Neuronal stem cell (in vitro differentiated cells): ENCODE measurements at regions not wholly inside any gene's neighbourhood (a gene's known extent, or its start where the extent isn't known, plus 50 kb on each side); places are given as distances from the start of the nearest gene placed in this dataset.
A peak's percentile ranks its signal among the peaks of the same experiment; 100 is the strongest.

Source experiments
- DNase-seq: peaks from one replicate; pipeline ENCODE4 v3.0.0-alpha.2; 2013; ENCODE audit warnings: low spot score
- H2AFZ ChIP-seq: one replicate; pipeline ENCODE4 v1.6.1; 2013; ENCODE audit warnings: mild to moderate bottlenecking, low read length, inconsistent platforms
- H2AK5ac ChIP-seq: 2 replicates; pipeline ENCODE4 v1.6.1; 2013; ENCODE audit warnings: low read depth, mild to moderate bottlenecking, inconsistent platforms, low read length, moderate library complexity, mixed read lengths
- H2BK120ac ChIP-seq: 2 replicates; pipeline ENCODE4 v1.6.1; 2013; ENCODE audit warnings: low read depth, mild to moderate bottlenecking, inconsistent platforms, low read length, moderate library complexity, mixed read lengths
- H2BK12ac ChIP-seq: one replicate; pipeline ENCODE4 v1.6.1; 2013; ENCODE audit warnings: low read length, inconsistent platforms
- H2BK15ac ChIP-seq: 2 replicates; pipeline ENCODE4 v1.6.1; 2013; ENCODE audit warnings: mild to moderate bottlenecking, low read length, inconsistent platforms, mixed read lengths
- H2BK5ac ChIP-seq: one replicate; pipeline ENCODE4 v1.6.1; 2013; ENCODE audit warnings: inconsistent platforms, mild to moderate bottlenecking, low read length, moderate library complexity
- H3K14ac ChIP-seq: one replicate; pipeline ENCODE4 v1.6.1; 2013; ENCODE audit warnings: low read length, inconsistent platforms
- H3K18ac ChIP-seq: 2 replicates; pipeline ENCODE4 v1.6.1; 2013; ENCODE audit warnings: low read length, inconsistent platforms
- H3K23ac ChIP-seq: 2 replicates; pipeline ENCODE4 v1.6.1; 2013; ENCODE audit warnings: low read depth, mild to moderate bottlenecking, mixed read lengths, low read length, inconsistent platforms; ENCODE audit not compliant: poor library complexity
- H3K27ac ChIP-seq: replicated peaks from 3 replicates; pipeline ENCODE4 v1.5.1; 2013; ENCODE audit warnings: low read length, inconsistent platforms
- H3K27me3 ChIP-seq, 3 experiments: 2 replicates each; pipeline ENCODE4 v1.6.1; 2013; ENCODE audit warnings: low read length in 3 of 3, mild to moderate bottlenecking in 2 of 3, inconsistent platforms in 1 of 3, low read depth in 1 of 3, mixed read lengths in 1 of 3, moderate library complexity in 1 of 3; ENCODE audit not compliant: control insufficient read depth in 3 of 3, insufficient read depth in 3 of 3
- H3K36me3 ChIP-seq, 2 donors: replicated peaks in 1 of 2; 2 replicates each; pipeline ENCODE4 v1.6.1; 2013; ENCODE audit warnings: low read length in 2 of 2; ENCODE audit not compliant: control insufficient read depth in 2 of 2, insufficient read depth in 2 of 2
- H3K4ac ChIP-seq: 2 replicates; pipeline ENCODE4 v1.6.1; 2013; ENCODE audit warnings: inconsistent platforms, mild to moderate bottlenecking, low read length, moderate library complexity
- H3K4me1 ChIP-seq, 2 donors: 1 replicate in 1 of 2; 2 replicates in 1 of 2; pipeline ENCODE4 v1.6.1; 2013; ENCODE audit warnings: low read length in 2 of 2, low read depth in 1 of 2; ENCODE audit not compliant: control insufficient read depth in 2 of 2, insufficient read depth in 1 of 2
- H3K4me2 ChIP-seq: one replicate; pipeline ENCODE4 v1.6.1; 2013; ENCODE audit warnings: mild to moderate bottlenecking, low read length, inconsistent platforms; ENCODE audit not compliant: insufficient read depth, poor library complexity, severe bottlenecking
- H3K4me3 ChIP-seq, 2 donors: 2 replicates each; pipeline ENCODE4 v1.5.1; 2013; ENCODE audit warnings: low read length in 2 of 2, mild to moderate bottlenecking in 2 of 2, inconsistent platforms in 1 of 2, moderate library complexity in 1 of 2
- H3K79me1 ChIP-seq: one replicate; pipeline ENCODE4 v1.6.1; 2013; ENCODE audit warnings: low read depth, mild to moderate bottlenecking, inconsistent platforms, low read length, moderate library complexity
- H3K9ac ChIP-seq: one replicate; pipeline ENCODE4 v1.6.1; 2013; ENCODE audit warnings: mild to moderate bottlenecking, low read depth, low read length, inconsistent platforms; ENCODE audit not compliant: poor library complexity
- H3K9me3 ChIP-seq, 2 donors: replicated peaks in 1 of 2; 2 replicates each; pipeline versions ENCODE3 to v1.6.1; 2013; ENCODE audit warnings: low read length in 2 of 2, mild to moderate bottlenecking in 2 of 2, inconsistent platforms in 1 of 2, low read depth in 1 of 2, mixed read lengths in 1 of 2, moderate library complexity in 1 of 2; ENCODE audit not compliant: control insufficient read depth in 2 of 2, insufficient read depth in 1 of 2
- H4K8ac ChIP-seq: one replicate; pipeline ENCODE4 v1.6.1; 2013; ENCODE audit warnings: low read depth, mild to moderate bottlenecking, inconsistent platforms, low read length, moderate library complexity
- H4K91ac ChIP-seq: one replicate; pipeline ENCODE4 v1.6.1; 2013; ENCODE audit warnings: low read length, low read depth, mild to moderate bottlenecking, inconsistent platforms; ENCODE audit not compliant: poor library complexity
- WGBS, 2 donors: extraction: QIAGEN DNeasy Blood & Tissue Kit; methylation state at CpG; one replicate each; pipeline ENCODE4 v1.1.7; 2013; ENCODE audit warnings: missing lambda C conversion rate in 2 of 2, mixed read lengths in 1 of 2; ENCODE audit not compliant: insufficient read length in 2 of 2, insufficient replicate concordance in 1 of 2; ENCODE audit errors: extremely low coverage in 2 of 2; 5-methylcytosine and 5-hydroxymethylcytosine counted together

DNA sequence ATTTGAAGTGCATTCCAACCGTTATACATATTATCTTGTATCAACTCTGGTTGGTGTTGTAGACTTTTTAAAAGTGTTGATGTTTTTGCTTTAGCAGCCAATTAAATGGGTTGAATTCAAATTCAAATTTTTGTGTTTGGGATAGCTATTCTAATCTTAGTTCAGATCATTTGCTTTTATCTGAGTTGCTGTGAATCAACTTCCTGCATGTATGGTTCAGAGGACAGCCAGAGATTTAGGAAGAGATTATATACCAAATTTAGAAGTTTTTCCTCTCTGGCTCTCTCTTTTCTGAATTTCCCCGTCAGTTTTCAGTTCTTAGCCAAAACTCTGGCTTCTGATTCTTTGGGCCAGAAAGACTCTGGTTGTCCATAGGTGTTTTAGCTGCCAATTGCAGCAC lies 415.5 kb downstream of the NUF2 start:
- H3K79me1 ChIP-seq, result no peaks in the 10 kb centered on the region
- H3K4me2 ChIP-seq, result no peak overlapping the region
- no peak overlapping the region for H3K27ac ChIP-seq

DNA sequence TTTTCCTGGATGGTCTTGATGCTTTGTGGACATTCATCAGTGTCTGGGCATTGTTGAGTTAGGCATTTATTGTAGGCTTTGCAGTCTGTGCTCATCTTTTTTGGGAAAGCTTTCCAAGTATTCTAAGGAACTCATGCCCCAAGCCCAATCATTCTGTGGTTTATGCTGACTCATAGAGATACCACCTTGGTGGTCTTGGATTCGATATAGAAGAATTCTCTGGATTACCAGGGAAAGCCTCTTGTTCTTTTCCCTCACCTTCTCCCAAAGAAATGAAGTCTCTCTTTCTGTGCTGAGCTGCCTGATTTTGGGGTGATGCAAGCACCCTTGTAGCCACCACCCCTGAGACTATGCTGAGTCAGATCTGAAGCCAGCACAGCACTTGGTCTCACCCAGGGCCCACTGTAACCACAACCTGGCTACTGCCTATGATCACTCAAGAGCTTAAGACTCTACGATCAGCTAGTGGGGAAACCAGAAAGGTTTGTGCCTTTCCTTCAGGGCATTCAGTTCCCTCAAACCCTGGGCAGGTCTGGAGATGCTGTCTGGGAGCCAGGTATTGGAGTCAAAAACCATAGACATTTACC lies 422.6 kb downstream of the NUF2 start:
- H3K9ac ChIP-seq, result no peak overlapping the region
- no peak overlapping the region for H2BK5ac ChIP-seq
- peaks cover 0 to 6% of the 10 kb centered on the region in 2 donors for H3K9me3 ChIP-seq
- H2BK15ac ChIP-seq, result no peak overlapping the region
- H3K14ac ChIP-seq, result no peak overlapping the region
- no peak overlapping the region for H2AFZ ChIP-seq
- H2AK5ac ChIP-seq, result no peak overlapping the region
- H3K4me3 ChIP-seq, result no peak overlapping the region
- WGBS, 2 donors, result no CpG with 5 or more reads among the region's 2 CpGs
- no peak overlapping the region for H3K18ac ChIP-seq
- no peak overlapping the region for H3K27ac ChIP-seq
- no peak overlapping the region for H4K91ac ChIP-seq
- no peak overlapping the region for H3K23ac ChIP-seq
- no peak overlapping the region for H3K4me2 ChIP-seq
- H3K36me3 ChIP-seq, result no peaks in the 10 kb centered on the region
- no peak overlapping the region for H3K4ac ChIP-seq
- no peak overlapping the region for H4K8ac ChIP-seq
- H2BK120ac ChIP-seq, result no peak overlapping the region
- H2BK12ac ChIP-seq, result no peak overlapping the region
- H3K79me1 ChIP-seq, result no peaks in the 10 kb centered on the region
- DNase-seq, result no peak
- peaks cover 0 to 5% of the 10 kb centered on the region in 2 donors for H3K4me1 ChIP-seq
- H3K27me3 ChIP-seq, result no peaks in the 10 kb centered on the region

More for the DNA sequence above, 415.5 kb downstream of the NUF2 start:
- Histone ChIP-seq H3K23ac (no peak overlapping the region), H3K18ac (no peak overlapping the region), H4K8ac (no peak overlapping the region), H3K9ac (no peak overlapping the region), H3K27me3 (no peaks in the 10 kb centered on the region), H2BK120ac (no peak overlapping the region), H3K4ac (no peak overlapping the region), H2BK15ac (no peak overlapping the region), H3K9me3 (no peaks in the 10 kb centered on the region), H4K91ac (no peak overlapping the region), H2AK5ac (no peak overlapping the region), H3K36me3 (no peaks in the 10 kb centered on the region), H2BK12ac (no peak overlapping the region), H3K4me1 (no peaks in the 10 kb centered on the region), H2AFZ (no peak overlapping the region), H2BK5ac (no peak overlapping the region), H3K4me3 (no peak overlapping the region), H3K14ac (no peak overlapping the region)
- WGBS, 2 donors, result no CpG with 5 or more reads among the region's 2 CpGs
- DNase-seq, result no peak

DNA sequence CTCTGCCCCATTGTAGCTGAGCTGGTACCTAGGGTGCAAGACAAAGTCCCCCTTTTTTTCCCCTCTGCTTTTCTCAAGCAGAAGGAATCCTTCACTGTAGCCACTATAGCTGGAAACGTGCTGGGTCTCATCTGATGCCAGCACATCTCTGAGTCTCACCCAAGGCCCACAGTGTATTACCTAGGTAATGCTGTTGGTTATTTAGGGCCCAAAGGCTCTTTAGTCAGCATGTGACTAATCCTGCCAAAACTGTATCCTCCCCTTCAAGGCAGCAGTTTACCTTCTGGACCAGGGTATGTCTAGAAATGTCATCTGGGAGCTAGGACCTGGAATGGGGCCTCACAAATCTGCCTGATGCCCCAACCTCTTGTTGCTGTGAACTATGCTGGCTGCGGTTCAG lies 423.4 kb downstream of the NUF2 start:
- Histone ChIP-seq H2AFZ (no peak overlapping the region), H4K8ac (no peak overlapping the region), H3K23ac (no peak overlapping the region), H3K36me3 (no peaks in the 10 kb centered on the region), H3K4me2 (no peak overlapping the region), H3K4me1 (peaks cover 0 to 5% of the 10 kb centered on the region in 2 donors), H3K27ac (no peak overlapping the region), H3K4ac (no peak overlapping the region), H3K18ac (no peak overlapping the region), H3K9me3 (peaks cover 0 to 6% of the 10 kb centered on the region in 2 donors), H2AK5ac (no peak overlapping the region), H3K27me3 (no peaks in the 10 kb centered on the region), H3K79me1 (no peaks in the 10 kb centered on the region), H2BK15ac (no peak overlapping the region), H2BK5ac (no peak overlapping the region), H2BK12ac (no peak overlapping the region), H3K4me3 (no peak overlapping the region), H3K14ac (no peak overlapping the region), H2BK120ac (no peak overlapping the region), H3K9ac (no peak overlapping the region), H4K91ac (no peak overlapping the region)
- WGBS, 2 donors, result no CpG with 5 or more reads among the region's 2 CpGs
- DNase-seq, result no peak

DNA sequence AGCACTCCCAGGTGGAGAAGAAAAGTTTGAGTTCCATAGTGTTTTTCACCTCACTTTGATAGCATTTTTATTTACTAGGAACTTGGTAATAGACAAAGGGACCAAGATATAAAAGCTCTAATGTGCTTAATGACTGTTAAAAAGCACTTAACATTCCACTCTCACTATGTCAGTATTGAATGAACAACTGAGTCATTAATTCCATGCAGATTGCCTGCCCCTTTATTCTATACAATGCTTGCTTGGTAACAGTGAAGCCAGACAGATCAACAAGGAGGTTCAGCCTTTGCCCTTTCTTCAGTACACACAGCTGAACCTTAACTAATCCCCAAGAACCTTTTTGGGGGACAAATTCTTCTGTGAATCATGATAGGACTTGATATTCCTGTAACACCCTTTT lies 425.5 kb downstream of the NUF2 start:
- Histone ChIP-seq H4K8ac (no peak overlapping the region), H3K4me2 (no peak overlapping the region), H3K27ac (no peak overlapping the region), H3K9me3 (peaks cover 0 to 6% of the 10 kb centered on the region in 2 donors), H2BK5ac (no peak overlapping the region), H3K23ac (no peak overlapping the region), H2AFZ (no peak overlapping the region), H2BK15ac (no peak overlapping the region), H2AK5ac (no peak overlapping the region), H3K4ac (no peak overlapping the region), H3K4me3 (no peak overlapping the region), H3K18ac (no peak overlapping the region), H3K79me1 (no peaks in the 10 kb centered on the region), H3K14ac (no peak overlapping the region), H4K91ac (no peak overlapping the region), H3K36me3 (no peaks in the 10 kb centered on the region), H2BK12ac (no peak overlapping the region), H3K4me1 (peaks cover 0 to 5% of the 10 kb centered on the region in 2 donors), H3K9ac (no peak overlapping the region), H3K27me3 (no peaks in the 10 kb centered on the region), H2BK120ac (no peak overlapping the region)
- peak; percentile 51 for DNase-seq
